ENCODE measurements at regions not wholly inside any gene's neighbourhood (a gene's known extent, or its start where the extent isn't known, plus 50 kb on each side); places are given as distances from the start of the nearest gene placed in this dataset.

DNA sequence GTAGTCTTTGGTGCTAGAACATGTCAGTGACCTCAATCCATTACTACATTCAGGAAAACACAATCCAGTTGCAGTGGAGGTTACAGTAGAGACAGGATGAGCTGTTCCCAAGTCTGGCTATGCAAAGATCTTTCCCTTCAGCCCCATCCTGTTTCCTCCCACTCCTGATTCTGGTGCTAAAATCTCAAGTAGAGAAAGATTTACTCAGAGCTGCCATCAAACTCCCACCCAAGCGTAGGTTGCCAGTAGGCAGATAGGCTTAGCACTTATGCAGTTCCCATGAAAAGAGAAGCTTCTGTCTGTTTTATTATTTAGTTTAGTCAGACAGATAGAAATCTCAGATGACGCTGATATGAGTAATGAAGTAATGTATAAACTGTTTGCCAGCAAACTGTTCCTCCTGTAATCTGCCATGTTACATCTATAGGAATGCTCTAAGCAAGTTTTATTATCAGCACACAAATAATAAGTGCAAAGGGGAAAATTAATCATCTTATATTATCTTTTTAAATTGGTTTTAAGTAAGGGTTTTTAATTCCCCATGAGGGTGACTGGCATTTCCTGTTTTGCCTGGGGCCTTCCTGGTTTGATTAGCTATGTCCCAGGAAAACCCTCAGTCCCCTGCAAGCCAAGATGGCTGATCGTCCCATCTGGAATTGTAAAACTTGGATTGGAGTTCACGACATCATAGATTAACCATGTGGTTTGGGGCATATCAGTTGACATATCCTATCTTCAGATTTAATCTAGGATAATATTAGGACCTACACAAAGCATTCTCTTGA lies 188.3 kb upstream of the PALMD start:
- no peak overlapping the region for H3K27ac ChIP-seq
- no peaks in the 10 kb centered on the region for H3K36me3 ChIP-seq
- no peaks in the 10 kb centered on the region for H3K4me1 ChIP-seq
- no peaks in the 10 kb centered on the region for H3K9me3 ChIP-seq
- no peaks in the 10 kb centered on the region for H3K27me3 ChIP-seq
- intact Hi-C loops (cut with DNase I): no loop called here
- DNase-seq: no peak
- no peak for TF ChIP-seq POLR2A (IDR thresholded peaks at IDR 0.05)
- TF ChIP-seq, protein P1, sequence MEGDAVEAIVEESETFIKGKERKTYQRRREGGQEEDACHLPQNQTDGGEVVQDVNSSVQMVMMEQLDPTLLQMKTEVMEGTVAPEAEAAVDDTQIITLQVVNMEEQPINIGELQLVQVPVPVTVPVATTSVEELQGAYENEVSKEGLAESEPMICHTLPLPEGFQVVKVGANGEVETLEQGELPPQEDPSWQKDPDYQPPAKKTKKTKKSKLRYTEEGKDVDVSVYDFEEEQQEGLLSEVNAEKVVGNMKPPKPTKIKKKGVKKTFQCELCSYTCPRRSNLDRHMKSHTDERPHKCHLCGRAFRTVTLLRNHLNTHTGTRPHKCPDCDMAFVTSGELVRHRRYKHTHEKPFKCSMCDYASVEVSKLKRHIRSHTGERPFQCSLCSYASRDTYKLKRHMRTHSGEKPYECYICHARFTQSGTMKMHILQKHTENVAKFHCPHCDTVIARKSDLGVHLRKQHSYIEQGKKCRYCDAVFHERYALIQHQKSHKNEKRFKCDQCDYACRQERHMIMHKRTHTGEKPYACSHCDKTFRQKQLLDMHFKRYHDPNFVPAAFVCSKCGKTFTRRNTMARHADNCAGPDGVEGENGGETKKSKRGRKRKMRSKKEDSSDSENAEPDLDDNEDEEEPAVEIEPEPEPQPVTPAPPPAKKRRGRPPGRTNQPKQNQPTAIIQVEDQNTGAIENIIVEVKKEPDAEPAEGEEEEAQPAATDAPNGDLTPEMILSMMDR (IDR thresholded peaks at IDR 0.05): no peak
- H3K4me3 ChIP-seq: no peak overlapping the region
- 67 to 78% methylated on average over 4 of the region's 4 CpGs for WGBS, 2 donors

DNA sequence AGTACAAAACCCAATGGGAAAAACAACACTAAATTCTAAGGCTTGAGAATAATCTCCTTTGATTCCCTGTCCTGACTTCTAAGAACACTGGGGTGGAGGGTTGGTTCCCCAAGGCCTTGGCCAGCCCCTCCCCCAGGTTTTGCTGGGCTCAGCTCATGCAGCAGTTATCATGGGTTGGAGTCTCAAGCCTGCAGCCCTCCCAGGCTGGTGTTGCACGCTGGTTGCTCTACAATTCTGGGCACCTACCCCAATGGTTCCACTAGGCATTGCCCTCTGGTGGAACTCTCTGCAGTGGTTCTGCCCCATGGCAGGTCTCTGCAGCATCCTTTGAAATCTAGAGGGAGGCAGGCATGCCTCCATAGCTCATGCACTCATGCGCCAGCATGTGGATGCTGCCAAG lies 184.4 kb upstream of the PALMD start:
- Histone ChIP-seq H3K36me3 (no peaks in the 10 kb centered on the region), H3K27me3 (no peaks in the 10 kb centered on the region), H3K9me3 (no peaks in the 10 kb centered on the region), H3K4me3 (no peak overlapping the region), H3K4me1 (no peaks in the 10 kb centered on the region), H3K27ac (no peak overlapping the region)
- TF ChIP-seq POLR2A (IDR thresholded peaks at IDR 0.05): no peak
- TF ChIP-seq, protein P1 (IDR thresholded peaks at IDR 0.05): no peak
- DNase-seq: no peak
- intact Hi-C loops (cut with DNase I): no loop called here
- WGBS, 2 donors: 100% methylated on average over 2 of the region's 2 CpGs; no CpG with 5 or more reads in 1 of the 2 donors

DNA sequence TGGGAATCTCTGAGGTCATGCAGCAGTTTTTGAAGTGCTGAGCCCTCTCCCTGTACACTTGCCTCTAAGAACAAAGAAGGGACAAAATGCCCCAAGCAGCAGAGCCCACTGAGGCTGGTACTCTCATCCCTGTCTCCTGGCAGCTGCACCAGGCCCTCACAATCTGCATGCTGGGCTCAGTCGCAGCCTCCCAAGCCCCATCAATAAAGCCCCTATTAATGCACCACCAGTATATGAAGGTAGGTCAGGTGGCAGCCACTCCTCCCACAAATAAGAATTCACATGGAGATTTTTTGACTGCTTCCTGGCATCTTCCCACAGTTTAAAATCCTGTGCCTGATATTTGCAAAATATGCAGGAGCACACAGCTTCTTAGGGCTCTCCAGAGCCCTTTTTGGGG lies 181.2 kb upstream of the PALMD start:
- Histone ChIP-seq H3K9me3 (no peaks in the 10 kb centered on the region), H3K36me3 (no peaks in the 10 kb centered on the region), H3K4me1 (no peaks in the 10 kb centered on the region), H3K27me3 (no peaks in the 10 kb centered on the region), H3K4me3 (no peak overlapping the region), H3K27ac (no peak overlapping the region)
- intact Hi-C loops (cut with DNase I): no loop called here
- 75% methylated on average over 1 of the region's 1 CpG; no CpG with 5 or more reads in 1 of the 2 donors for WGBS, 2 donors
- no peak for DNase-seq
- TF ChIP-seq POLR2A (IDR thresholded peaks at IDR 0.05): no peak
- TF ChIP-seq, protein P1 (IDR thresholded peaks at IDR 0.05): no peak

DNA sequence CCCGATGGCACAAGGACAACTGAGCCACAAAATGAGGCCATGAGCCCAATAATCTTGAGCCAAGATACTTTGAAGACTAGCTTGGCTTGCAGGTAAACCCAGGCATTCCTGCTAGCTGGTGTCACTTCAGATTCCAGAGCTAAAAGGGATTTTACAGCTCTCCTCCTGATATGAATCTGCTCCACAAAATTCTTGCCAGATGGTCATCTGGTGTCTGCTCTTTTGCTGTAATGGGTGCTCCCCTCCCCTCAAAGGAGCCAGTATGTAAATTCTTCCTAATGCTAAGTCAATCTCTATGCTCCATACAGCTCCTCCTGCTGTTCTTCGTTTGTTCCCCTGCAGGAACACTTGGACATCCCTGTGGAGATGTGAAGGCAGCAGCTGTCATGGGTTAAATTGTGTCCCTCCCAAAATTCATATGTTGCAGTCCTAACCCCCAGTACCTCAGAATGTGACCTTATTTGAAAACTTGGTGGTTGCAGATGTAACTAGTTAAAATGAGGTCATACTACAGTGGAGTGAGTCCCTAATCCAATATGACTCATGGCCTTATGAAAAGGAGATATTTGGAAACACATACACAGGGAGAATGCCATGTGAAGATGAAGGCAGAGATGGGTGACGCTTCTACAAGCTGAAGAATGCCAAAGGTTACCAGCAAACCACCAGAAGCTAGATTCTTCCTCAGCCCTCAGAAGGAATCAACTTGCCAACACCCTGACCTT lies 180.6 kb upstream of the PALMD start:
- intact Hi-C loops (cut with DNase I): no loop called here

More for the DNA sequence above, 180.6 kb upstream of the PALMD start:
- Histone ChIP-seq H3K9me3 (no peaks in the 10 kb centered on the region), H3K27ac (no peak overlapping the region), H3K27me3 (no peaks in the 10 kb centered on the region), H3K36me3 (no peaks in the 10 kb centered on the region), H3K4me3 (no peak overlapping the region), H3K4me1 (no peaks in the 10 kb centered on the region)
- DNase-seq: no peak
- 64 to 66% methylated on average over 3 of the region's 3 CpGs for WGBS, 2 donors
- no peak for TF ChIP-seq POLR2A (IDR thresholded peaks at IDR 0.05)
- TF ChIP-seq, protein P1 (IDR thresholded peaks at IDR 0.05): no peak
